ENCODE measurements at regions not wholly inside any gene's neighbourhood (a gene's known extent, or its start where the extent isn't known, plus 50 kb on each side); places are given as distances from the start of the nearest gene placed in this dataset.

- H3K4me3 ChIP-seq (ENCODE audit: low read depth, low read length) = no peak overlapping the region
- no peak for TF ChIP-seq CTCF (IDR thresholded peaks at IDR 0.05; ENCODE audit: borderline replicate concordance, insufficient read depth, low read depth, low read length)
Measured at GRCh38 chr12:66898700-66899469, 220.0 kb upstream of the GRIP1 start.

- no peak for TF ChIP-seq CTCF (IDR thresholded peaks at IDR 0.05; ENCODE audit: borderline replicate concordance, insufficient read depth, low read depth, low read length)
Measured at GRCh38 chr12:66899588-66899987, 220.7 kb upstream of the GRIP1 start.

DNA sequence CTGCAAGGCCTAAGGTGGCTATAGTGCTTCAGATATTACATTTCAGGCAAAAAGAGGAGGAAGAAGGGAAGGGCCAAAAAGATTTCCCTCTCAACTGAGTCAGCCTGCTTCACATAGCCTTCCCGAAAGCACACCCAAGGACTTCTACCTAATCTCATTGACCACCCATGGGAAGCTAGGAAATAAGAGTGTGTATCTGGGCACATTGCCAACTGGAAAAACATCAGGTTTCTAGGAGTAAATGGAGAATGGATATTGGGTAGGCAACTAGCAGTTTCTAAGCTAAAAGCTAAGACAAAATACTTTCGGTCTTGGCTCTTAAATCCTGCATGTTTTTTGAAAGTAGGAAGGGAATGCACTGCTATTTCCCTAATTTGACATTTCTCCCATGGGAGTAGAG, 221.7 kb upstream of the GRIP1 start:
- TF ChIP-seq CTCF (IDR thresholded peaks at IDR 0.05; ENCODE audit: borderline replicate concordance, insufficient read depth, low read depth, low read length) = no peak
- no peak overlapping the region for H3K4me3 ChIP-seq (ENCODE audit: low read depth, low read length)

More at GRCh38 chr12:66899588-66899987, 220.7 kb upstream of the GRIP1 start:
- H3K4me3 ChIP-seq (ENCODE audit: low read depth, low read length) = no peak overlapping the region

DNA sequence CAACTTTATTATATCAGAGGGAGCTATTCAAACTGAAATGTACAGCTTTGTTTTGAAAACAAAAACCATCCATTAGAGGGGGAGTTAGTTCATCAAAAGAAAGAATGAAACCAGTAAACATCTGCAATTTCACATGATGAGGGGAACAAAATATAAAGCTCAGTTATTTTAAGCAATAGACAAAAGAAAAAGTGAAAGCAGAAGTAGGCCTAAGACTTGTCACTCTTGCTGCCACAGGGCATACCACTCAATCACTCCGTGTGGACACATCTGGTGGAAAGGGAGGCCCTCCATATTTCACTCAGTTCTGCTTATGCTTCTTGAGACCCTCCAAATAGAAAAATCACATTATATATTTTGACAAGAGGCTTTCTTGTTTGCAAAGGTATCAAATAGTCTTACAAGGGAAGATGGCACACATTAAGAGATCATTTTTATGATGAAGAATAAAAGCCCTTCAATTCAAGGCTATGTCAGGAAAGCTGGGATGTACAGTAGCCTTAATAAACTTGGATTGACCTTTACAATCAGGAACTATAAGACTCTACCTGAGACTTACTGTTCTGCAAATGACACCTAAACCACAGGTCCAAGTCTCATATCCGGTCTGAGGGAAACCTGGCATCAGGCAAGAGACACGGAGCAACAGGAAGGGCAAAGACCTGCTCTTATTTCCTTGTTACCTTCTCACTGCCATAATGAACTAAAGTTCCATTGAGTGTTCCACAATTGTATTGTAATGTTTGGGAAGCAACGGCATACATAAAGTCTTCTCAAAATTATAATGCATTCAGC, 222.5 kb upstream of the GRIP1 start:
- no peak overlapping the region for H3K4me3 ChIP-seq (ENCODE audit: low read depth, low read length)
- TF ChIP-seq CTCF (IDR thresholded peaks at IDR 0.05; ENCODE audit: borderline replicate concordance, insufficient read depth, low read depth, low read length) = no peak

- TF ChIP-seq CTCF (IDR thresholded peaks at IDR 0.05; ENCODE audit: borderline replicate concordance, insufficient read depth, low read depth, low read length) = no peak
- H3K4me3 ChIP-seq (ENCODE audit: low read depth, low read length) = no peak overlapping the region
Measured at GRCh38 chr12:66902020-66902419, 223.1 kb upstream of the GRIP1 start.

- H3K4me3 ChIP-seq (ENCODE audit: low read depth, low read length) = no peak overlapping the region
- no peak for TF ChIP-seq CTCF (IDR thresholded peaks at IDR 0.05; ENCODE audit: borderline replicate concordance, insufficient read depth, low read depth, low read length)
Measured at GRCh38 chr12:66903782-66904396, 225.0 kb upstream of the GRIP1 start.

Measured in GM12875 (cell line).